ENCODE measurements at regions not wholly inside any gene's neighbourhood (a gene's known extent, or its start where the extent isn't known, plus 50 kb on each side); places are given as distances from the start of the nearest gene placed in this dataset.

GRCh38 chr12:96134200-96134599 lies 60.0 kb upstream of the ELK3 start:
- no peak for DNase-seq

GRCh38 chr12:96136161-96136560 lies 58.0 kb upstream of the ELK3 start:
- peak; percentile 99 for DNase-seq

GRCh38 chr12:96136725-96137378 lies 57.3 kb upstream of the ELK3 start:
- DNase-seq, result no peak

- DNase-seq, result no peak
Observed at GRCh38 chr12:96140174-96140573, 54.0 kb upstream of the ELK3 start.

GRCh38 chr12:96141216-96141912 lies 52.8 kb upstream of the ELK3 start:
- peak; percentile 84 for DNase-seq

GRCh38 chr12:96143392-96143791 lies 50.8 kb upstream of the ELK3 start:
- DNase-seq, result no peak

GRCh38 chr12:96143827-96144565 lies 50.2 kb upstream of the ELK3 start:
- DNase-seq, result no peak
